Activated CD8-positive, alpha-beta T cell treated with anti-CD3 and anti-CD28 coated beads, Interleukin-2, amount 10 ng/mL, durations not matched to agents 7 days and 5 days (primary cell): ENCODE measurements at regions not wholly inside any gene's neighbourhood (a gene's known extent, or its start where the extent isn't known, plus 50 kb on each side); places are given as distances from the start of the nearest gene placed in this dataset.

Experiments used
- ATAC-seq: fragments of 150-1000 bp; cut with Tn5 transposase; one replicate; pipeline ENCODE4 v1.10.0; 2021; ENCODE audit warnings: moderate library complexity
- CTCF ChIA-PET: fragments of 350-600 bp; sonication (Branson Sonifier 250); formaldehyde crosslinking; loops from one replicate; lab custom pipeline; 2021; ENCODE audit warnings: antibody characterized with exemption; lab: Charles Lee
- POLR2A ChIA-PET: fragments of 350-600 bp; sonication (Branson Sonifier 250); formaldehyde crosslinking; loops from one replicate; lab custom pipeline; 2021; ENCODE audit warnings: antibody characterized with exemption; lab: Charles Lee
- DNase-seq: peaks from one replicate; pipeline ENCODE4 v3.0.0-alpha.2; 2020
- H3K27ac Mint-ChIP-seq: one replicate; pipeline ENCODE4 v1.8.0; 2021; ENCODE audit warnings: mild to moderate bottlenecking, mixed read lengths
- H3K27me3 Mint-ChIP-seq: one replicate; pipeline ENCODE4 v1.8.0; 2021; ENCODE audit warnings: low read depth, mixed read lengths
- H3K36me3 Mint-ChIP-seq: one replicate; pipeline ENCODE4 v1.8.0; 2021; ENCODE audit warnings: low read depth, mixed read lengths
- H3K4me1 Mint-ChIP-seq: one replicate; pipeline ENCODE4 v1.8.0; 2021; ENCODE audit warnings: low read depth, mixed read lengths
- H3K4me3 Mint-ChIP-seq: one replicate; pipeline ENCODE4 v1.8.0; 2021; ENCODE audit warnings: mild to moderate bottlenecking, mixed read lengths
- H3K9me3 Mint-ChIP-seq: one replicate; pipeline ENCODE4 v1.8.0; 2022; ENCODE audit warnings: mixed read lengths; ENCODE audit not compliant: insufficient read depth

- H3K36me3 Mint-ChIP-seq, result no peaks in the 10 kb centered on the region
- no peaks in the 10 kb centered on the region for H3K9me3 Mint-ChIP-seq
- no peaks in the 10 kb centered on the region for H3K4me1 Mint-ChIP-seq
- ChIA-PET POLR2A (no interaction called here), CTCF (no interaction called here)
- no peak for ATAC-seq
- H3K27me3 Mint-ChIP-seq, result no peaks in the 10 kb centered on the region
- no peak for DNase-seq
- no peak overlapping the region for H3K27ac Mint-ChIP-seq
- H3K4me3 Mint-ChIP-seq, result no peak overlapping the region
These were observed 274.6 kb upstream of the SMIM30 start for GRCh38 chr7:113392841-113393540.

- Mint-ChIP-seq H3K27me3 (no peaks in the 10 kb centered on the region), H3K27ac (no peak overlapping the region), H3K4me3 (no peak overlapping the region), H3K9me3 (no peaks in the 10 kb centered on the region), H3K4me1 (no peaks in the 10 kb centered on the region), H3K36me3 (no peaks in the 10 kb centered on the region)
- DNase-seq (no peak), ATAC-seq (no peak)
- ChIA-PET POLR2A (no interaction called here), CTCF (no interaction called here)
These were observed 274.1 kb upstream of the SMIM30 start for GRCh38 chr7:113392421-113392820.

GRCh38 chr7:113389112-113389646 is 270.8 kb upstream of the SMIM30 start:
- ATAC-seq, result no peak
- no peak overlapping the region for H3K4me3 Mint-ChIP-seq
- H3K36me3 Mint-ChIP-seq, result no peaks in the 10 kb centered on the region
- ChIA-PET POLR2A (no interaction called here), CTCF (no interaction called here)
- H3K9me3 Mint-ChIP-seq, result no peaks in the 10 kb centered on the region
- no peaks in the 10 kb centered on the region for H3K4me1 Mint-ChIP-seq
- no peak for DNase-seq
- H3K27ac Mint-ChIP-seq, result no peak overlapping the region
- H3K27me3 Mint-ChIP-seq, result no peaks in the 10 kb centered on the region

GRCh38 chr7:113383638-113384037 is 265.3 kb upstream of the SMIM30 start:
- CTCF ChIA-PET, result no interaction called here
- no peaks in the 10 kb centered on the region for H3K27me3 Mint-ChIP-seq
- H3K27ac Mint-ChIP-seq, result no peak overlapping the region
- no peak overlapping the region for H3K4me3 Mint-ChIP-seq
- no peak for DNase-seq
- no peaks in the 10 kb centered on the region for H3K4me1 Mint-ChIP-seq
- H3K36me3 Mint-ChIP-seq, result no peaks in the 10 kb centered on the region
- POLR2A ChIA-PET, result no interaction called here
- no peak for ATAC-seq
- no peaks in the 10 kb centered on the region for H3K9me3 Mint-ChIP-seq

GRCh38 chr7:113379746-113380145 is 261.4 kb upstream of the SMIM30 start:
- no peaks in the 10 kb centered on the region for H3K4me1 Mint-ChIP-seq
- no peak overlapping the region for H3K27ac Mint-ChIP-seq
- ATAC-seq, result no peak
- POLR2A ChIA-PET, result no interaction called here
- no peaks in the 10 kb centered on the region for H3K27me3 Mint-ChIP-seq
- H3K9me3 Mint-ChIP-seq, result no peaks in the 10 kb centered on the region
- no peaks in the 10 kb centered on the region for H3K36me3 Mint-ChIP-seq
- CTCF ChIA-PET, result no interaction called here
- no peak overlapping the region for H3K4me3 Mint-ChIP-seq
- no peak for DNase-seq

- Mint-ChIP-seq H3K9me3 (no peaks in the 10 kb centered on the region), H3K4me3 (no peak overlapping the region), H3K27me3 (no peaks in the 10 kb centered on the region), H3K4me1 (no peaks in the 10 kb centered on the region), H3K27ac (no peak overlapping the region), H3K36me3 (no peaks in the 10 kb centered on the region)
- ATAC-seq (no peak), DNase-seq (no peak)
- ChIA-PET POLR2A (no interaction called here), CTCF (no interaction called here)
These were observed 256.6 kb upstream of the SMIM30 start for GRCh38 chr7:113374955-113375354.

- ATAC-seq, result no peak
- no peaks in the 10 kb centered on the region for H3K36me3 Mint-ChIP-seq
- POLR2A ChIA-PET, result no interaction called here
- no peaks in the 10 kb centered on the region for H3K27me3 Mint-ChIP-seq
- H3K4me1 Mint-ChIP-seq, result no peaks in the 10 kb centered on the region
- H3K4me3 Mint-ChIP-seq, result no peak overlapping the region
- CTCF ChIA-PET, result no interaction called here
- H3K27ac Mint-ChIP-seq, result no peak overlapping the region
- DNase-seq, result no peak
- H3K9me3 Mint-ChIP-seq, result no peaks in the 10 kb centered on the region
These were observed 255.5 kb upstream of the SMIM30 start for GRCh38 chr7:113373863-113374262.

GRCh38 chr7:113371416-113372043 is 253.2 kb upstream of the SMIM30 start:
- POLR2A ChIA-PET, result no interaction called here
- Mint-ChIP-seq H3K27me3 (no peaks in the 10 kb centered on the region), H3K36me3 (no peaks in the 10 kb centered on the region), H3K9me3 (no peaks in the 10 kb centered on the region), H3K4me3 (no peak overlapping the region), H3K4me1 (no peaks in the 10 kb centered on the region), H3K27ac (no peak overlapping the region)
- CTCF ChIA-PET, result no interaction called here
- ATAC-seq, result no peak
- DNase-seq, result no peak

GRCh38 chr7:113370910-113371309 is 252.6 kb upstream of the SMIM30 start:
- Mint-ChIP-seq H3K9me3 (no peaks in the 10 kb centered on the region), H3K27me3 (no peaks in the 10 kb centered on the region), H3K36me3 (no peaks in the 10 kb centered on the region), H3K27ac (no peak overlapping the region), H3K4me3 (no peak overlapping the region), H3K4me1 (no peaks in the 10 kb centered on the region)
- ATAC-seq, result no peak
- CTCF ChIA-PET, result no interaction called here
- POLR2A ChIA-PET, result no interaction called here
- no peak for DNase-seq

- CTCF ChIA-PET, result no interaction called here
- Mint-ChIP-seq H3K27me3 (no peaks in the 10 kb centered on the region), H3K4me1 (no peaks in the 10 kb centered on the region), H3K9me3 (no peaks in the 10 kb centered on the region), H3K4me3 (no peak overlapping the region), H3K36me3 (no peaks in the 10 kb centered on the region), H3K27ac (no peak overlapping the region)
- no peak for DNase-seq
- POLR2A ChIA-PET, result no interaction called here
- no peak for ATAC-seq
These were observed 249.9 kb upstream of the SMIM30 start for GRCh38 chr7:113368256-113368655.

GRCh38 chr7:113367041-113367586 is 248.8 kb upstream of the SMIM30 start:
- CTCF ChIA-PET, result no interaction called here
- no peaks in the 10 kb centered on the region for H3K9me3 Mint-ChIP-seq
- no peak overlapping the region for H3K4me3 Mint-ChIP-seq
- H3K36me3 Mint-ChIP-seq, result no peaks in the 10 kb centered on the region
- no peak overlapping the region for H3K27ac Mint-ChIP-seq
- H3K27me3 Mint-ChIP-seq, result no peaks in the 10 kb centered on the region
- POLR2A ChIA-PET, result no interaction called here
- ATAC-seq, result no peak
- DNase-seq, result no peak
- H3K4me1 Mint-ChIP-seq, result no peaks in the 10 kb centered on the region

GRCh38 chr7:113366122-113366521 is 247.8 kb upstream of the SMIM30 start:
- no peak overlapping the region for H3K27ac Mint-ChIP-seq
- H3K9me3 Mint-ChIP-seq, result no peaks in the 10 kb centered on the region
- H3K4me3 Mint-ChIP-seq, result no peak overlapping the region
- POLR2A ChIA-PET, result no interaction called here
- no peaks in the 10 kb centered on the region for H3K4me1 Mint-ChIP-seq
- DNase-seq (no peak), ATAC-seq (no peak)
- H3K27me3 Mint-ChIP-seq, result no peaks in the 10 kb centered on the region
- CTCF ChIA-PET, result no interaction called here
- no peaks in the 10 kb centered on the region for H3K36me3 Mint-ChIP-seq
